Mucosa of stomach (tissue), 1 donor: ENCODE measurements at regions not wholly inside any gene's neighbourhood (a gene's known extent, or its start where the extent isn't known, plus 50 kb on each side); places are given as distances from the start of the nearest gene placed in this dataset.

ENCODE experiments used
- H3K27me3 ChIP-seq: one replicate; pipeline ENCODE4 v1.7.0; 2013; ENCODE audit warnings: mild to moderate bottlenecking, low read length; ENCODE audit not compliant: control insufficient read depth, insufficient read depth
- H3K36me3 ChIP-seq: one replicate; pipeline ENCODE4 v1.7.0; 2013; ENCODE audit warnings: low read length; ENCODE audit not compliant: control insufficient read depth, insufficient read depth
- H3K4me1 ChIP-seq: one replicate; pipeline ENCODE4 v1.7.0; 2013; ENCODE audit warnings: mild to moderate bottlenecking, low read length; ENCODE audit not compliant: control insufficient read depth, insufficient read depth
- H3K4me3 ChIP-seq: one replicate; pipeline ENCODE4 v1.7.0; 2013; ENCODE audit warnings: low read length
- H3K9ac ChIP-seq: one replicate; pipeline ENCODE4 v1.7.0; 2013; ENCODE audit warnings: mild to moderate bottlenecking, low read length, moderate library complexity
- H3K9me3 ChIP-seq: one replicate; pipeline ENCODE4 v1.7.0; 2013; ENCODE audit warnings: mild to moderate bottlenecking, low read length, moderate library complexity; ENCODE audit not compliant: control insufficient read depth
- donor health status: Pancreatic carcinoma.

- H3K36me3 ChIP-seq, result no peaks in the 10 kb centered on the region
- no peak overlapping the region for H3K4me3 ChIP-seq
- H3K9me3 ChIP-seq, result no peaks in the 10 kb centered on the region
- H3K9ac ChIP-seq, result no peak overlapping the region
- H3K27me3 ChIP-seq, result no peaks in the 10 kb centered on the region
- H3K4me1 ChIP-seq, result peaks cover 5% of the 10 kb centered on the region
These were observed 136.6 kb downstream of the PIK3R1 start for GRCh38 chr5:68352166-68352565.

- no peaks in the 10 kb centered on the region for H3K9me3 ChIP-seq
- H3K4me1 ChIP-seq, result peaks cover 5% of the 10 kb centered on the region
- no peaks in the 10 kb centered on the region for H3K27me3 ChIP-seq
- H3K4me3 ChIP-seq, result no peak overlapping the region
- H3K9ac ChIP-seq, result no peak overlapping the region
- H3K36me3 ChIP-seq, result no peaks in the 10 kb centered on the region
These were observed 138.0 kb downstream of the PIK3R1 start for GRCh38 chr5:68353605-68354004.

GRCh38 chr5:68354315-68354714, 138.8 kb downstream of the PIK3R1 start:
- Histone ChIP-seq H3K27me3 (no peaks in the 10 kb centered on the region), H3K4me3 (no peak overlapping the region), H3K36me3 (no peaks in the 10 kb centered on the region), H3K4me1 (peaks cover 5% of the 10 kb centered on the region), H3K9me3 (no peaks in the 10 kb centered on the region), H3K9ac (no peak overlapping the region)

GRCh38 chr5:68356216-68356615, 140.7 kb downstream of the PIK3R1 start:
- peaks cover 5% of the 10 kb centered on the region for H3K4me1 ChIP-seq
- no peak overlapping the region for H3K4me3 ChIP-seq
- no peak overlapping the region for H3K9ac ChIP-seq
- H3K36me3 ChIP-seq, result no peaks in the 10 kb centered on the region
- no peaks in the 10 kb centered on the region for H3K9me3 ChIP-seq
- no peaks in the 10 kb centered on the region for H3K27me3 ChIP-seq

- Histone ChIP-seq H3K4me1 (peaks cover 5% of the 10 kb centered on the region), H3K9ac (no peak overlapping the region), H3K4me3 (no peak overlapping the region), H3K36me3 (no peaks in the 10 kb centered on the region), H3K27me3 (no peaks in the 10 kb centered on the region), H3K9me3 (no peaks in the 10 kb centered on the region)
These were observed 141.1 kb downstream of the PIK3R1 start for GRCh38 chr5:68356623-68357022.

GRCh38 chr5:68359699-68360098, 144.1 kb downstream of the PIK3R1 start:
- no peaks in the 10 kb centered on the region for H3K36me3 ChIP-seq
- no peaks in the 10 kb centered on the region for H3K4me1 ChIP-seq
- H3K9ac ChIP-seq, result no peak overlapping the region
- no peaks in the 10 kb centered on the region for H3K27me3 ChIP-seq
- no peak overlapping the region for H3K4me3 ChIP-seq
- H3K9me3 ChIP-seq, result no peaks in the 10 kb centered on the region

GRCh38 chr5:68362331-68362730, 146.8 kb downstream of the PIK3R1 start:
- no peaks in the 10 kb centered on the region for H3K27me3 ChIP-seq
- no peaks in the 10 kb centered on the region for H3K4me1 ChIP-seq
- no peaks in the 10 kb centered on the region for H3K9me3 ChIP-seq
- H3K4me3 ChIP-seq, result no peak overlapping the region
- no peaks in the 10 kb centered on the region for H3K36me3 ChIP-seq
- H3K9ac ChIP-seq, result no peak overlapping the region

- no peaks in the 10 kb centered on the region for H3K36me3 ChIP-seq
- H3K9ac ChIP-seq, result no peak overlapping the region
- H3K4me3 ChIP-seq, result no peak overlapping the region
- no peaks in the 10 kb centered on the region for H3K4me1 ChIP-seq
- H3K9me3 ChIP-seq, result no peaks in the 10 kb centered on the region
- no peaks in the 10 kb centered on the region for H3K27me3 ChIP-seq
These were observed 150.3 kb downstream of the PIK3R1 start for GRCh38 chr5:68365889-68366288.

- Histone ChIP-seq H3K4me3 (no peak overlapping the region), H3K27me3 (no peaks in the 10 kb centered on the region), H3K36me3 (no peaks in the 10 kb centered on the region), H3K9me3 (no peaks in the 10 kb centered on the region), H3K9ac (no peak overlapping the region), H3K4me1 (no peaks in the 10 kb centered on the region)
These were observed 151.7 kb downstream of the PIK3R1 start for GRCh38 chr5:68367287-68367686.

- Histone ChIP-seq H3K4me1 (no peaks in the 10 kb centered on the region), H3K4me3 (no peak overlapping the region), H3K36me3 (no peaks in the 10 kb centered on the region), H3K9me3 (no peaks in the 10 kb centered on the region), H3K27me3 (no peaks in the 10 kb centered on the region), H3K9ac (no peak overlapping the region)
These were observed 152.2 kb downstream of the PIK3R1 start for GRCh38 chr5:68367717-68368116.

- no peaks in the 10 kb centered on the region for H3K4me1 ChIP-seq
- no peak overlapping the region for H3K9ac ChIP-seq
- no peaks in the 10 kb centered on the region for H3K27me3 ChIP-seq
- no peaks in the 10 kb centered on the region for H3K36me3 ChIP-seq
- no peaks in the 10 kb centered on the region for H3K9me3 ChIP-seq
- H3K4me3 ChIP-seq, result no peak overlapping the region
These were observed 152.9 kb downstream of the PIK3R1 start for GRCh38 chr5:68368311-68369022.

GRCh38 chr5:68369023-68369359, 153.4 kb downstream of the PIK3R1 start:
- Histone ChIP-seq H3K36me3 (no peaks in the 10 kb centered on the region), H3K4me1 (no peaks in the 10 kb centered on the region), H3K9ac (no peak overlapping the region)

More at GRCh38 chr5:68369023-68369359, 153.4 kb downstream of the PIK3R1 start:
- H3K9me3 ChIP-seq, result no peaks in the 10 kb centered on the region
- H3K27me3 ChIP-seq, result no peaks in the 10 kb centered on the region
- H3K4me3 ChIP-seq, result no peak overlapping the region
